ENCODE measurements at regions not wholly inside any gene's neighbourhood (a gene's known extent, or its start where the extent isn't known, plus 50 kb on each side); places are given as distances from the start of the nearest gene placed in this dataset.

DNA sequence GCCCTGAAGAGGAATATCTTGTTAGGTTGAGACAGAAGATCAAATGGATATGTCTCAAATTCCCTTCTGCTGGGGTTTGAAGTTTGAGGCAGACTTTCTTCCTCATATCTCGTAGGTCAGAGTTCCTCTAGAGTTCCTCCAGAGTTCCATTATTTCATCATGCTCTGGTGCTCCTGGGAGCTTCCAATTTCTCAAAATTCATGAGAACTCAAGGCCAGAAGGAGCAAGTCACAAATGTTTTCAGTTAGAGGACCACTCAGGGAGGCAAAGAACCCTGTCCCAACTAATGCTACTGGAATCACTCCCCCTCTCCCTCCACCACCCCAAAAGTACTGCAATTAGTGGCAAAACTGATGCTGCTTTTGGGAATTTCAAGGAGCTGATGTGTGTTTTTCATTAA is 115.7 kb upstream of the RBMS1 start:
- Mint-ChIP-seq H3K4me1 (no peaks in the 10 kb centered on the region), H3K9me3 (peaks cover 3% of the 10 kb centered on the region), H3K36me3 (no peaks in the 10 kb centered on the region), H3K27me3 (ENCODE audit: low read depth) (no peaks in the 10 kb centered on the region), H3K27ac (no peak overlapping the region), H3K4me3 (no peak overlapping the region)
- DNase-seq (ENCODE audit: low spot score in 2 of 2, unreplicated experiment in 2 of 2), result no peak
- no peak for TF ChIP-seq CTCF (IDR thresholded peaks at IDR 0.05; ENCODE audit: unreplicated experiment)

DNA sequence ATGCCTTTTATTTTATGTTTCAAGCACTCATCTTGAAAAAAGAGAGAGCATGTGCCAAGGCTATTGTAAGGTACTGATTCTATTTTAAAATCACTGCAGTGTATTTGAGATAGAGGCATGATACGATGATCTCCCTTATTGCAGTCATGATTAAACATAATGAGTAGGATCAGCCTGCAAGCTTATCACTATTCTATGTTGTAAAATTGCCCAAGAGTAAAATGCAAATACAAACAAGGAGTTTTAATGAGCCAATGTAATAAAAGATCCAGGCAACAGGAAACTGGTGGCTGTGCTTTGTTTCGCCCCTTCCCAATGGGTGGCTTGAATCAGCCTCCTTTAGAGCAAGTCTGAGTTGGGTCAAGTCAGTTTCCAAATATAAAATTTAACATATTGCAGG is 116.4 kb upstream of the RBMS1 start:
- no peak for TF ChIP-seq CTCF (IDR thresholded peaks at IDR 0.05; ENCODE audit: unreplicated experiment)
- Mint-ChIP-seq H3K27me3 (ENCODE audit: low read depth) (no peaks in the 10 kb centered on the region), H3K27ac (no peak overlapping the region), H3K4me1 (no peaks in the 10 kb centered on the region), H3K9me3 (peaks cover 9% of the 10 kb centered on the region), H3K4me3 (no peak overlapping the region), H3K36me3 (peaks cover 1% of the 10 kb centered on the region)
- no peak for DNase-seq (ENCODE audit: low spot score in 2 of 2, unreplicated experiment in 2 of 2)

GRCh38 chr2:160612266-160612856 is 118.8 kb upstream of the RBMS1 start:
- Mint-ChIP-seq H3K27ac (no peak overlapping the region), H3K4me1 (no peaks in the 10 kb centered on the region), H3K27me3 (ENCODE audit: low read depth) (no peaks in the 10 kb centered on the region), H3K9me3 (peaks cover 29% of the 10 kb centered on the region), H3K4me3 (no peak overlapping the region), H3K36me3 (peaks cover 1% of the 10 kb centered on the region)
- DNase-seq (ENCODE audit: low spot score in 2 of 2, unreplicated experiment in 2 of 2), result no peak
- TF ChIP-seq CTCF (IDR thresholded peaks at IDR 0.05; ENCODE audit: unreplicated experiment), result no peak

DNA sequence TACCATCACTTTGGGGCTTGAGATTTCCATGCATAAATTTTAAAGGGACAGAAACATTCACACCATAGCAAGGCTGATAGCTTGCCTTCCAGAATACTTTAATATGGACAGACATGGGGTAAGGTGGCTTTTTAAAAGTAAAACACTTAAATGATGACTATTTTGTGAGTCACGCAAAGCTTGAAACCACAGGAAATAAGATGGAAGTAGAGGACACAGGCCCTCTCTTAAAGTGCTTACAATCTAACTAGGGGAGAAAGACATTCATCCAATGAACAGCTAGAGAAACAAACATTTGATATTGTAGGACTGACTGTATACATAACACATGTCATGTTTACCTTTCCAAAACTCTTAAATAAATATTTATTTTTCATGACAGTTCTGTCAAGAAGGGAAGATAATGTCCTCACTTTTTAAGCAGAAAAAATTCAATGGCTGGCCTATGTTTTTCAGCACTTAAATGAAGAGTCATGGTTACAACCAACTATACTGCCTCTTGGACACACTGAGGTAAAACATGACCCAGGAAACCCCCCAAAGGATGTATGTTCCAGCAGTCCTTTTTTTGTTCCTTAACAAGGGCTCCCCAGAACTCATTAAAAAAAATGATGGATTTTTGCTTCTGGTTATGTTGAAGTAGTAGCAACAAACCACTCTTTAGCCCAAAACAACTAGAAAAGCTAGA is 120.0 kb upstream of the RBMS1 start:
- peaks cover 32% of the 10 kb centered on the region for H3K9me3 Mint-ChIP-seq
- H3K36me3 Mint-ChIP-seq, result peaks cover 1% of the 10 kb centered on the region
- no peaks in the 10 kb centered on the region for H3K27me3 Mint-ChIP-seq (ENCODE audit: low read depth)
- TF ChIP-seq CTCF (IDR thresholded peaks at IDR 0.05; ENCODE audit: unreplicated experiment), result no peak
- no peaks in the 10 kb centered on the region for H3K4me1 Mint-ChIP-seq
- no peak overlapping the region for H3K27ac Mint-ChIP-seq
- H3K4me3 Mint-ChIP-seq, result no peak overlapping the region
- DNase-seq (ENCODE audit: low spot score in 2 of 2, unreplicated experiment in 2 of 2), result no peak

DNA sequence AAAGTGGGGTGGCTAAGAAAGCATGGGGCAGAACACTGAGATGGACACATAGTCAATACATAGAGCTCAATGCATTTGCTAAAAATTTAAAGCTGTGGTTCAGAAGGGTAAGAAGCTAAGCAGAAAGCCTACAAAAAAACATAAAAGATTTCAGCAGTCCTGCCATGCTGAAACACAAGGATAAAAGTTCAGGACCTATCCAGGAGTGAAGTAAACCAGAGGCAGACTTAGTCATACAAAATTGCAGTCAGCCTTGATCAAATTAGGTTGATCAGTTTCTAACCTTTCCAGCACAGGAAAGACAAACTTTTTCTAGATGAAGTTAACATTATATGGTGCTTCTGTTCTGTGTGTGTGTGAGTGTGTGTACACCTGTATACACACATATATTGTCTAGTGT is 120.8 kb upstream of the RBMS1 start:
- Mint-ChIP-seq H3K27ac (no peak overlapping the region), H3K27me3 (ENCODE audit: low read depth) (no peaks in the 10 kb centered on the region), H3K4me1 (no peaks in the 10 kb centered on the region), H3K9me3 (peaks cover 32% of the 10 kb centered on the region), H3K4me3 (no peak overlapping the region), H3K36me3 (peaks cover 1% of the 10 kb centered on the region)
- no peak for DNase-seq (ENCODE audit: low spot score in 2 of 2, unreplicated experiment in 2 of 2)
- no peak for TF ChIP-seq CTCF (IDR thresholded peaks at IDR 0.05; ENCODE audit: unreplicated experiment)
